Neural progenitor cell (in vitro differentiated cells): ENCODE measurements at regions not wholly inside any gene's neighbourhood (a gene's known extent, or its start where the extent isn't known, plus 50 kb on each side); places are given as distances from the start of the nearest gene placed in this dataset.

Experiments used
- DNase-seq: peaks from one replicate; pipeline ENCODE4 v3.0.0-alpha.2; 2016; ENCODE audit warnings: low spot score
- H2AFZ ChIP-seq: fragments of 200-600 bp; sonication (generic); replicated peaks from 2 replicates; pipeline ENCODE4 v1.6.1; 2016; ENCODE audit warnings: antibody characterized with exemption
- H3F3A ChIP-seq: fragments of 200-600 bp; sonication (generic); 2 replicates; pipeline ENCODE4 v1.6.1; 2016; ENCODE audit warnings: antibody characterized with exemption, low read depth
- H3K27ac ChIP-seq: fragments of 200-600 bp; sonication (generic); 2 replicates; pipeline ENCODE4 v1.5.1; 2016; ENCODE audit warnings: mild to moderate bottlenecking
- H3K27me3 ChIP-seq: fragments of 200-600 bp; sonication (generic); 2 replicates; pipeline ENCODE4 v1.6.1; 2016; ENCODE audit warnings: mild to moderate bottlenecking, moderate library complexity
- H3K36me3 ChIP-seq: fragments of 200-600 bp; sonication (generic); 2 replicates; pipeline ENCODE4 v1.5.1; 2016
- H3K4me1 ChIP-seq: fragments of 200-600 bp; sonication (generic); 2 replicates; pipeline ENCODE4 v1.6.1; 2016; ENCODE audit warnings: mixed run types
- H3K4me2 ChIP-seq: fragments of 200-600 bp; sonication (generic); 2 replicates; pipeline ENCODE4 v1.6.1; 2016
- H3K4me3 ChIP-seq: fragments of 200-600 bp; sonication (generic); 2 replicates; pipeline ENCODE4 v1.5.1; 2016
- H3K79me2 ChIP-seq: fragments of 200-600 bp; sonication (generic); 2 replicates; pipeline ENCODE4 v1.6.1; 2016; ENCODE audit warnings: low read depth
- H3K9ac ChIP-seq: fragments of 200-600 bp; sonication (generic); 2 replicates; pipeline ENCODE4 v1.6.1; 2016
- H3K9me3 ChIP-seq: fragments of 200-600 bp; sonication (generic); 2 replicates; pipeline ENCODE4 v1.5.1; 2016; ENCODE audit warnings: low read depth
- H4K20me1 ChIP-seq: fragments of 200-600 bp; sonication (generic); 2 replicates; pipeline ENCODE4 v1.6.1; 2016; ENCODE audit warnings: low read depth
- H3K27ac Mint-ChIP-seq: 3 replicates; pipeline ENCODE4 v1.8.0; 2021; ENCODE audit warnings: mixed read lengths
- H3K27me3 Mint-ChIP-seq: 2 replicates; pipeline ENCODE4 v1.8.0; 2022; ENCODE audit warnings: low read depth, mild to moderate bottlenecking, inconsistent platforms, moderate library complexity, mixed read lengths; ENCODE audit not compliant: insufficient read depth
- H3K36me3 Mint-ChIP-seq: 3 replicates; pipeline ENCODE4 v1.8.0; 2021; ENCODE audit warnings: mixed read lengths
- H3K4me1 Mint-ChIP-seq: 3 replicates; pipeline ENCODE4 v1.8.0; 2021; ENCODE audit warnings: mixed read lengths
- H3K4me3 Mint-ChIP-seq: 3 replicates; pipeline ENCODE4 v1.8.0; 2021; ENCODE audit warnings: mild to moderate bottlenecking, moderate library complexity, mixed read lengths
- H3K9me3 Mint-ChIP-seq: 3 replicates; pipeline ENCODE4 v1.8.0; 2020; ENCODE audit warnings: mixed read lengths
- CTCF ChIP-seq: fragments of 200-600 bp; sonication (generic); IDR thresholded peaks from 2 replicates; pipeline ENCODE4 v1.5.1; 2017; ENCODE audit warnings: antibody characterized with exemption, mild to moderate bottlenecking
- EZH2 ChIP-seq: fragments of 200-600 bp; sonication (generic); IDR thresholded peaks from 2 replicates; pipeline ENCODE4 v1.6.1; 2017; ENCODE audit warnings: antibody characterized with exemption, mild to moderate bottlenecking, moderate library complexity
- EZH2phosphoT487 ChIP-seq: fragments of 200-600 bp; sonication (generic); IDR thresholded peaks from 2 replicates; pipeline ENCODE4 v1.6.1; 2017; ENCODE audit warnings: antibody characterized with exemption

DNA sequence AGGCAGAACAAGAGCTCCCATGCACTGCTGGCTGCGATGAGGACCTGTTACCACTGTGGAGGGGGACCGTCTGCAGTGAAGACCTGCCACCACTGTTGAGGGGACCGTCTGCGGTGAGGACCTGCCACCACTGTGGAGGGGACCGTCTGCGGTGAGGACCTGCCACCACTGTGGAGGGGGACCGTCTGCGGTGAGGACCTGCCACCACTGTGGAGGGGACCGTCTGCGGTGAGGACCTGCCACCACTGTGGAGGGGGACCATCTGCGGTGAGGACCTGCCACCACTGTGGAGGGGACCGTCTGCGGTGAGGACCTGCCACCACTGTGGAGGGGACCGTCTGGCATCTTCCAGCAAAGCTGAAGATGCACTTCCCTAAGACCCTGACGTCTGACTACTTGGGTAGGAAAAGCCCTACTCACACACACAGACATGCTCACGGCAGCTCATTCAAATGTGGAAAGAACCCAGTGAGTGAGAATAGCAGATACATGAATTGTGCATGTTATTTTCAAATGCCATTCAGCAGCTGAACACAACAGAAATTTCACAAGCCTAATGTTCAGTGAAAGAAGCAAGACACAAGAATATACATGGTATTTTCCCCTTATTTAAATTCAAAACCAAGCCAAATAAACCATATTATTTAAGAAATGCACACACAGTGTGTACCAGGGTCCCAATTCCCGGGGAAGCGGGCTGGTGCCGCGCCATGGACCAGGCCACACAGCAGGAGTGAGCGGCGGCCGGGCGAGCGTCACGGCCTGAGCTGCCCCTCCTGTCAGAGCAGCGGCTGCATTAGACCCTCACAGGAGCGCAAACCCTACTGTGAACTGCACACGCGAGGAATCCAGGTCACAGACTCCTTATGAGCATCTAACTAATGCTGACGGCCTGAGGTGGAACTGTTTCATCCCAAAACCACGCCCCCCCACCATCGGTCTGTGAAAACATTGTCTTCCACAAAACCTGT is 64.2 kb upstream of the METRNL start:
- Mint-ChIP-seq H3K27me3 (peaks cover 7% of the 10 kb centered on the region), H3K9me3 (peaks cover 13% of the 10 kb centered on the region), H3K4me3 (no peak overlapping the region), H3K27ac (no peak overlapping the region), H3K36me3 (peaks cover 21% of the 10 kb centered on the region), H3K4me1 (peaks cover 10% of the 10 kb centered on the region)
- no peaks in the 10 kb centered on the region for H3K4me1 ChIP-seq
- no peaks in the 10 kb centered on the region for H3K27me3 ChIP-seq
- H3K9me3 ChIP-seq = no peaks in the 10 kb centered on the region
- TF ChIP-seq CTCF (no peak), EZH2 (no peak), EZH2phosphoT487 (no peak)
- no peak overlapping the region for H3K4me3 ChIP-seq
- no peak overlapping the region for H2AFZ ChIP-seq
- H3K9ac ChIP-seq = no peak overlapping the region
- H3K36me3 ChIP-seq = no peaks in the 10 kb centered on the region
- H3K79me2 ChIP-seq = no peaks in the 10 kb centered on the region
- H3F3A ChIP-seq = no peaks in the 10 kb centered on the region
- no peak for DNase-seq
- no peak overlapping the region for H3K4me2 ChIP-seq
- H3K27ac ChIP-seq = no peak overlapping the region
- H4K20me1 ChIP-seq = no peaks in the 10 kb centered on the region

DNA sequence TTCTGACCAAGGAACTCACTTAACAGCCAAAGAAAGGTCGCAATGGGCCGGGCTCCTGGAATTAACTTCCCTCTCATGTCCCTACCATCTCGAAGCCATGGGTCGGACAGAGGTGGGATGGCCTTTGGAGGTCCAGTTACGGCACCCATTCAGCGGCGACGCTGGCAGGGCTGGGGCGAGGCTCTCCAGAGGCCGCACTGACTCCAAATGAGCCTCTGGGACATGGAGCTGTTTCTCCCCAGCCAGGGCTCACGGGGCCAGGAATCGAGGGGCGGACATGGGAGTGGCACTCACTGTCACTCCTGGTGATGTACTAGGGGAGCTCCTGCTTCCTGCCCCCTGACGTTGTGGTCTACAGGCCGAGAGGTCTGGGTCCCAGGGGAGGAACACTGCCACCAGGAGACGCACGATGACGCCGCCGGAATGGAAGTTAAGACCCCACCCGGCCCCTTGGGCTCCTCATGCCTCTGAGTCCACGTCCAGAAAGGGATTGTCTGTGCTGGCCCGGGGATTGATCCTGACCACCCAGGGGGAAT is 60.7 kb upstream of the METRNL start:
- Histone ChIP-seq H3F3A (no peaks in the 10 kb centered on the region), H3K4me3 (no peak overlapping the region), H2AFZ (no peak overlapping the region), H3K9ac (no peak overlapping the region), H3K9me3 (no peaks in the 10 kb centered on the region), H4K20me1 (no peaks in the 10 kb centered on the region), H3K4me1 (no peaks in the 10 kb centered on the region), H3K4me2 (no peak overlapping the region), H3K79me2 (no peaks in the 10 kb centered on the region), H3K36me3 (no peaks in the 10 kb centered on the region), H3K27me3 (no peaks in the 10 kb centered on the region), H3K27ac (no peak overlapping the region)
- H3K4me3 Mint-ChIP-seq = no peak overlapping the region
- no peak for DNase-seq
- TF ChIP-seq EZH2 (no peak), CTCF (no peak), EZH2phosphoT487 (no peak)
- peaks cover 8% of the 10 kb centered on the region for H3K4me1 Mint-ChIP-seq
- peaks cover 20% of the 10 kb centered on the region for H3K36me3 Mint-ChIP-seq
- H3K9me3 Mint-ChIP-seq = peaks cover 13% of the 10 kb centered on the region
- no peaks in the 10 kb centered on the region for H3K27me3 Mint-ChIP-seq
- H3K27ac Mint-ChIP-seq = no peak overlapping the region

DNA sequence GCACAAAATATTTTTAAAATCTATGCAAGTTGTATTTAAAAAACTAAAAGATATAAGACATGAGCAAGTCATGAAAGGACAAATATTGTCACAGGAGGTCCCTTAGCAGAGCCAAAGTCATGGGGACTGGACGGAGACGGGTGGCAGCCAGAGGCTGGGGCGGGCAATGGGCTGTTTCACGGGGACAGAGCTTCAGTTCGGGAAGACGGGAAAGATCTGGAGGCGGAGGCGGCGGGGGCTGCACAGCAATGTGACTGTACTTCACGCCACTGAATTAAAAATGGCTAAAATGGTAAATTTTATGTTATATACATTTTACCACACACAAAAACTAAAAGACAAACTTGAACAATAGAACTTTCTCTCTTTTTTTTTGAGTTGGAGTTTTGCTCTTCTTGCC is 60.0 kb upstream of the METRNL start:
- H3K9me3 Mint-ChIP-seq = peaks cover 13% of the 10 kb centered on the region
- Histone ChIP-seq H2AFZ (no peak overlapping the region), H3K4me2 (no peak overlapping the region), H3K36me3 (no peaks in the 10 kb centered on the region), H4K20me1 (no peaks in the 10 kb centered on the region), H3K9me3 (no peaks in the 10 kb centered on the region), H3F3A (no peaks in the 10 kb centered on the region), H3K4me1 (no peaks in the 10 kb centered on the region), H3K27me3 (no peaks in the 10 kb centered on the region), H3K4me3 (no peak overlapping the region), H3K9ac (no peak overlapping the region), H3K79me2 (no peaks in the 10 kb centered on the region), H3K27ac (no peak overlapping the region)
- H3K27me3 Mint-ChIP-seq = no peaks in the 10 kb centered on the region
- no peak for TF ChIP-seq CTCF
- TF ChIP-seq EZH2phosphoT487 = no peak
- no peak for TF ChIP-seq EZH2
- DNase-seq = no peak
- no peak overlapping the region for H3K4me3 Mint-ChIP-seq
- peaks cover 20% of the 10 kb centered on the region for H3K36me3 Mint-ChIP-seq
- no peak overlapping the region for H3K27ac Mint-ChIP-seq
- H3K4me1 Mint-ChIP-seq = peaks cover 10% of the 10 kb centered on the region
